K562 (cell line): ENCODE measurements at regions not wholly inside any gene's neighbourhood (a gene's known extent, or its start where the extent isn't known, plus 50 kb on each side); places are given as distances from the start of the nearest gene placed in this dataset.

ENCODE experiments used
- ATAC-seq: fragments of 200-7000 bp; cut with Tn5 transposase; 3 replicates; pipeline ENCODE4 v1.9.1; 2020; ENCODE audit warnings: moderate library complexity
- BruUV-seq: library from RNA; stranded (reverse); fragments of 400-500 nt; replicated peaks from 2 replicates; lab custom pipeline; 2021; lab: Mats Ljungman, UMichigan
- CTCF ChIA-PET: fragments of 300-600 bp; formaldehyde crosslinking; extraction: SDS; loops from one replicate; lab custom pipeline; 2021; ENCODE audit warnings: low intra/inter-chr PET ratio; lab: Yijun Ruan, JAX
- POLR2A ChIA-PET: fragments of 300-600, 350-650 bp; sonication (Branson Sonifier 250); formaldehyde crosslinking; extraction: SDS; loops from one replicate; lab custom pipeline; 2021; ENCODE audit warnings: antibody characterized with exemption, inconsistent platforms; lab: Yijun Ruan, JAX
- DNase-seq, 4 experiments: peaks; one replicate each; pipeline versions ENCODE4 v3.0.0 to v3.0.0-alpha.2; 2011 to 2018; ENCODE audit warnings: low spot score in 3 of 4, mixed read lengths in 3 of 4; ENCODE audit errors: extremely low read depth in 1 of 4
- FAIRE-seq: peaks from 2 replicates; lab custom pipeline; 2011; peaks lifted over from hg19 to GRCh38; lab: Jason Lieb, UNC
- H2AFZ ChIP-seq: 2 replicates; pipeline ENCODE4 v1.6.0; 2011; ENCODE audit warnings: low read depth, low read length, control low read depth, inconsistent platforms
- H3K27ac ChIP-seq: fragments of 200-600 bp; 3 replicates; pipeline ENCODE4 v1.8.0; 2011; ENCODE audit warnings: low read depth, mild to moderate bottlenecking, control low read depth, inconsistent platforms, low read length, moderate library complexity, mixed read lengths; ENCODE audit errors: extremely low read depth
- H3K27me3 ChIP-seq, 2 experiments: fragments of 300-600 bp in 1 of 2; 2 replicates in 1 of 2; 3 replicates in 1 of 2; pipeline versions ENCODE4 v1.6.0 to v1.8.0; 2011; ENCODE audit warnings: inconsistent platforms in 2 of 2, low read length in 2 of 2, mild to moderate bottlenecking in 1 of 2, mixed read lengths in 1 of 2, moderate library complexity in 1 of 2; ENCODE audit not compliant: control insufficient read depth in 2 of 2, insufficient read depth in 2 of 2
- H3K36me3 ChIP-seq: fragments of 300-600 bp; 3 replicates; pipeline ENCODE4 v1.8.0; 2011; ENCODE audit warnings: mild to moderate bottlenecking, low read length, inconsistent platforms; ENCODE audit not compliant: control insufficient read depth, insufficient read depth
- H3K4me1 ChIP-seq, 2 experiments: fragments of 200-600 bp in 1 of 2; replicated peaks in 1 of 2; 2 replicates in 1 of 2; 3 replicates in 1 of 2; pipeline versions ENCODE4 v1.5.1 to v1.8.0; 2011; ENCODE audit warnings: inconsistent platforms in 2 of 2, low read length in 2 of 2, mild to moderate bottlenecking in 1 of 2, mixed read lengths in 1 of 2, moderate library complexity in 1 of 2; ENCODE audit not compliant: control insufficient read depth in 2 of 2, insufficient read depth in 2 of 2
- H3K4me2 ChIP-seq: 2 replicates; pipeline ENCODE4 v1.6.1; 2011; ENCODE audit warnings: low read length, control low read depth, inconsistent platforms, mixed read lengths; ENCODE audit not compliant: insufficient read depth
- H3K4me3 ChIP-seq: fragments of 200-600 bp; sonication (generic), shearing (Covaris generic); 2 replicates; pipeline ENCODE4 v1.5.1; 2016; ENCODE audit warnings: control low read depth, inconsistent platforms
- H3K79me2 ChIP-seq: fragments of 200-600 bp; 3 replicates; pipeline ENCODE4 v1.8.0; 2011; ENCODE audit warnings: low read length, inconsistent platforms; ENCODE audit not compliant: control insufficient read depth, insufficient read depth
- H3K9ac ChIP-seq, 2 experiments: 2 replicates each; pipeline versions ENCODE4 v1.6.0 to v1.6.1; 2011; ENCODE audit warnings: low read depth in 2 of 2, low read length in 2 of 2, control low read depth in 1 of 2, inconsistent platforms in 1 of 2, mild to moderate bottlenecking in 1 of 2, mixed read lengths in 1 of 2; ENCODE audit not compliant: insufficient read depth in 1 of 2
- H3K9me1 ChIP-seq: one replicate; pipeline ENCODE4 v1.6.0; 2011; ENCODE audit warnings: inconsistent platforms, mild to moderate bottlenecking, low read length, moderate library complexity; ENCODE audit not compliant: control insufficient read depth, insufficient read depth
- H3K9me3 ChIP-seq: replicated peaks from 2 replicates; pipeline ENCODE4 v1.5.1; 2011; ENCODE audit warnings: low read depth, low read length, inconsistent platforms; ENCODE audit not compliant: control insufficient read depth, insufficient read depth
- H4K20me1 ChIP-seq: replicated peaks from 2 replicates; pipeline ENCODE4 v1.6.1; 2011; ENCODE audit warnings: low read length, inconsistent platforms, mixed read lengths; ENCODE audit not compliant: control insufficient read depth, insufficient read depth
- CEBPG ChIP-seq, 3 experiments: fragments of 200-800 bp in 1 of 3; sonication (Bioruptor generic) in 1 of 3; sonication (generic) in 1 of 3; formaldehyde crosslinking in 1 of 3; IDR thresholded peaks in 2 of 3; conservative IDR thresholded peaks in 1 of 3; 2 replicates each; pipeline versions ENCODE4 v1.6.1 to v1.8.0; 2016 to 2022; ENCODE audit warnings: missing compliant biosample characterization in 2 of 3, missing genetic modification characterization in 2 of 3, mild to moderate bottlenecking in 1 of 3, missing genetic modification reagents in 1 of 3
- CHD1 ChIP-seq: fragments of 200-600 bp; sonication (generic); IDR thresholded peaks from one replicate; pipeline ENCODE4 v1.6.1; 2012; ENCODE audit warnings: mild to moderate bottlenecking, moderate library complexity, low read length, inconsistent platforms
- HOXB6 ChIP-seq: fragments of 250-450 bp; sonication (Bioruptor Pico); IDR thresholded peaks from 2 replicates; pipeline ENCODE4 v1.5.1; 2022; ENCODE audit warnings: mild to moderate bottlenecking, borderline replicate concordance
- NFE2 ChIP-seq: IDR thresholded peaks from 2 replicates; pipeline ENCODE4 v1.6.1; 2014; ENCODE audit warnings: antibody characterized with exemption, low read depth
- NUFIP1 ChIP-seq: fragments of 450-650 bp; IDR thresholded peaks from 2 replicates; pipeline ENCODE4 v1.6.1; 2018; ENCODE audit not compliant: partially characterized antibody
- WHSC1 ChIP-seq: IDR thresholded peaks from one replicate; pipeline ENCODE4 v1.6.1; 2012; ENCODE audit warnings: low read length, control low read depth, inconsistent platforms
- ZNF133 ChIP-seq: fragments of 250-450 bp; sonication (Bioruptor Pico); IDR thresholded peaks from 2 replicates; pipeline ENCODE4 v1.4.0; 2020; ENCODE audit warnings: mild to moderate bottlenecking
- ZNF217 ChIP-seq: sonication (generic); formaldehyde crosslinking; IDR thresholded peaks from 2 replicates; pipeline ENCODE4 v1.8.0; 2022; ENCODE audit warnings: mild to moderate bottlenecking, missing genetic modification reagents
- ZNF551 ChIP-seq: fragments of 250-450 bp; sonication (Bioruptor Pico); IDR thresholded peaks from 2 replicates; pipeline ENCODE4 v1.5.0; 2021; ENCODE audit warnings: mild to moderate bottlenecking, moderate library complexity
- ZNF696 ChIP-seq: fragments of 250-450 bp; sonication (Bioruptor Pico); conservative IDR thresholded peaks from 2 replicates; pipeline ENCODE4 v1.4.0; 2020; ENCODE audit warnings: mild to moderate bottlenecking, moderate library complexity
- WGBS: fragments of 100-300 bp; shearing (Covaris generic); methylation state at CpG from one replicate; pipeline ENCODE4 v1.1.6; 2016; ENCODE audit warnings: low coverage, mixed read lengths; ENCODE audit not compliant: insufficient coverage; ENCODE audit errors: missing lambda C conversion rate; 5-methylcytosine and 5-hydroxymethylcytosine counted together
- in situ Hi-C: fragments of 300-500 bp; cut with MboI; formaldehyde crosslinking; loops from 4 replicates; pipeline ENCODE4 v1.15.0; 2018; ENCODE audit warnings: inconsistent platforms, mixed read lengths
- intact Hi-C: fragments of 100-400 bp; cut with micrococcal nuclease; formaldehyde crosslinking; loops from 2 replicates; pipeline ENCODE4 v1.14.2; 2022
- TF ChIP-seq, protein P1 (sequence below), 2 experiments: fragments of 150-350 bp in 1 of 2; IDR thresholded peaks; 2 replicates each; pipeline ENCODE4 v1.6.1; 2012 to 2016; ENCODE audit warnings: low read depth in 2 of 2, low read length in 2 of 2, mild to moderate bottlenecking in 1 of 2, moderate library complexity in 1 of 2
- TF ChIP-seq, protein P2 (sequence below), 3 experiments: fragments of 200-800 bp in 1 of 3; fragments of 250-450 bp in 1 of 3; fragments of 450-650 bp in 1 of 3; sonication (Bioruptor Pico) in 1 of 3; sonication (Bioruptor generic) in 1 of 3; formaldehyde crosslinking in 1 of 3; IDR thresholded peaks; 2 replicates each; pipeline versions ENCODE4 v1.6.1 to v1.8.0; 2016 to 2022; ENCODE audit warnings: mild to moderate bottlenecking in 2 of 3, missing genetic modification characterization in 2 of 3, missing compliant biosample characterization in 1 of 3, moderate library complexity in 1 of 3
- TF ChIP-seq, protein P3 (sequence below): IDR thresholded peaks from 2 replicates; pipeline ENCODE4 v1.6.1; 2012; ENCODE audit warnings: low read depth, low read length, improper control_type of control experiment, borderline replicate concordance

DNA sequence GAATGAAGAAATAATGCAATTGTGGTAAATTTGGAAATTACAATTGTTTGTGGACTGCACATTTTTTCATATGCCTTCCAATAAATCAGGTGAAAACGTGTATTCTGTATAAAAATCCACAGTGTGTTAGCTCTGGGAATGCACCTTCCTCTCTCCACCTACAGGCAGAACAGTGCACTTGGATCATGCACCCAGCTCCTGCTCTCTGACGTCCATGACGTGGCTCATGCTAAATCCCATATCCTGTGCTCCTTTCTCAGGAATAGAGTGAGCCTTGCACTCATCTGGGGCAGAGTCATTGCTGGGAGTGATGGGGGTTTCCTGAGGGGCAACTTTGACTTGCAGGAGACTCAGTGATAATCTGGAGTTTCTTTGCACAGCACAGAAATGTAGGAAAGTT is 1282.1 kb downstream of the TMEM121 start:
- CTCF ChIA-PET: no interaction called here
- H3K9me3 ChIP-seq: no peaks in the 10 kb centered on the region; the same call in 1 of the 2 replicates
- no peak overlapping the region for H2AFZ ChIP-seq
- H3K36me3 ChIP-seq: no peaks in the 10 kb centered on the region
- H3K9ac ChIP-seq: no peak overlapping the region
- FAIRE-seq (no peak), ATAC-seq (no peak), DNase-seq (no peak)
- in situ Hi-C loops (no loop called here), intact Hi-C loops (no loop called here)
- H3K4me2 ChIP-seq: no peak overlapping the region
- 0% methylated on average over 3 of the region's 3 CpGs for WGBS
- no TSS peak for BruUV-seq
- H3K4me3 ChIP-seq: no peak overlapping the region
- no peaks in the 10 kb centered on the region for H3K27me3 ChIP-seq
- POLR2A ChIA-PET: no interaction called here
- no peaks in the 10 kb centered on the region for H3K9me1 ChIP-seq
- no peaks in the 10 kb centered on the region for H4K20me1 ChIP-seq
- no peak overlapping the region for H3K27ac ChIP-seq
- no peaks in the 10 kb centered on the region for H3K4me1 ChIP-seq
- no peaks in the 10 kb centered on the region for H3K79me2 ChIP-seq
- no peak for TF ChIP-seq HOXB6
- no peak for TF ChIP-seq WHSC1
- TF ChIP-seq ZNF696 (CRISPR knock-in tag): no peak
- TF ChIP-seq, protein P1, sequence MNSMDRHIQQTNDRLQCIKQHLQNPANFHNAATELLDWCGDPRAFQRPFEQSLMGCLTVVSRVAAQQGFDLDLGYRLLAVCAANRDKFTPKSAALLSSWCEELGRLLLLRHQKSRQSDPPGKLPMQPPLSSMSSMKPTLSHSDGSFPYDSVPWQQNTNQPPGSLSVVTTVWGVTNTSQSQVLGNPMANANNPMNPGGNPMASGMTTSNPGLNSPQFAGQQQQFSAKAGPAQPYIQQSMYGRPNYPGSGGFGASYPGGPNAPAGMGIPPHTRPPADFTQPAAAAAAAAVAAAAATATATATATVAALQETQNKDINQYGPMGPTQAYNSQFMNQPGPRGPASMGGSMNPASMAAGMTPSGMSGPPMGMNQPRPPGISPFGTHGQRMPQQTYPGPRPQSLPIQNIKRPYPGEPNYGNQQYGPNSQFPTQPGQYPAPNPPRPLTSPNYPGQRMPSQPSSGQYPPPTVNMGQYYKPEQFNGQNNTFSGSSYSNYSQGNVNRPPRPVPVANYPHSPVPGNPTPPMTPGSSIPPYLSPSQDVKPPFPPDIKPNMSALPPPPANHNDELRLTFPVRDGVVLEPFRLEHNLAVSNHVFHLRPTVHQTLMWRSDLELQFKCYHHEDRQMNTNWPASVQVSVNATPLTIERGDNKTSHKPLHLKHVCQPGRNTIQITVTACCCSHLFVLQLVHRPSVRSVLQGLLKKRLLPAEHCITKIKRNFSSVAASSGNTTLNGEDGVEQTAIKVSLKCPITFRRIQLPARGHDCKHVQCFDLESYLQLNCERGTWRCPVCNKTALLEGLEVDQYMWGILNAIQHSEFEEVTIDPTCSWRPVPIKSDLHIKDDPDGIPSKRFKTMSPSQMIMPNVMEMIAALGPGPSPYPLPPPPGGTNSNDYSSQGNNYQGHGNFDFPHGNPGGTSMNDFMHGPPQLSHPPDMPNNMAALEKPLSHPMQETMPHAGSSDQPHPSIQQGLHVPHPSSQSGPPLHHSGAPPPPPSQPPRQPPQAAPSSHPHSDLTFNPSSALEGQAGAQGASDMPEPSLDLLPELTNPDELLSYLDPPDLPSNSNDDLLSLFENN (IDR thresholded peaks at IDR 0.05; ENCODE audit: low read depth in 2 of 2, low read length in 2 of 2): no peak
- TF ChIP-seq, protein P2, sequence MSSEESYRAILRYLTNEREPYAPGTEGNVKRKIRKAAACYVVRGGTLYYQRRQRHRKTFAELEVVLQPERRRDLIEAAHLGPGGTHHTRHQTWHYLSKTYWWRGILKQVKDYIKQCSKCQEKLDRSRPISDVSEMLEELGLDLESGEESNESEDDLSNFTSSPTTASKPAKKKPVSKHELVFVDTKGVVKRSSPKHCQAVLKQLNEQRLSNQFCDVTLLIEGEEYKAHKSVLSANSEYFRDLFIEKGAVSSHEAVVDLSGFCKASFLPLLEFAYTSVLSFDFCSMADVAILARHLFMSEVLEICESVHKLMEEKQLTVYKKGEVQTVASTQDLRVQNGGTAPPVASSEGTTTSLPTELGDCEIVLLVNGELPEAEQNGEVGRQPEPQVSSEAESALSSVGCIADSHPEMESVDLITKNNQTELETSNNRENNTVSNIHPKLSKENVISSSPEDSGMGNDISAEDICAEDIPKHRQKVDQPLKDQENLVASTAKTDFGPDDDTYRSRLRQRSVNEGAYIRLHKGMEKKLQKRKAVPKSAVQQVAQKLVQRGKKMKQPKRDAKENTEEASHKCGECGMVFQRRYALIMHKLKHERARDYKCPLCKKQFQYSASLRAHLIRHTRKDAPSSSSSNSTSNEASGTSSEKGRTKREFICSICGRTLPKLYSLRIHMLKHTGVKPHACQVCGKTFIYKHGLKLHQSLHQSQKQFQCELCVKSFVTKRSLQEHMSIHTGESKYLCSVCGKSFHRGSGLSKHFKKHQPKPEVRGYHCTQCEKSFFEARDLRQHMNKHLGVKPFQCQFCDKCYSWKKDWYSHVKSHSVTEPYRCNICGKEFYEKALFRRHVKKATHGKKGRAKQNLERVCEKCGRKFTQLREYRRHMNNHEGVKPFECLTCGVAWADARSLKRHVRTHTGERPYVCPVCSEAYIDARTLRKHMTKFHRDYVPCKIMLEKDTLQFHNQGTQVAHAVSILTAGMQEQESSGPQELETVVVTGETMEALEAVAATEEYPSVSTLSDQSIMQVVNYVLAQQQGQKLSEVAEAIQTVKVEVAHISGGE (CRISPR knock-in tag; IDR thresholded peaks at IDR 0.05): no peak
- TF ChIP-seq ZNF551 (CRISPR knock-in tag): no peak
- no peak for TF ChIP-seq NUFIP1
- no peak for TF ChIP-seq CHD1
- no peak for TF ChIP-seq NFE2
- no peak for TF ChIP-seq CEBPG (CRISPR knock-in tag; IDR thresholded peaks at IDR 0.05)
- no peak for TF ChIP-seq CEBPG (tag; conservative IDR thresholded peaks at IDR 0.05 in 1 of 2, IDR thresholded peaks at IDR 0.05 in 1 of 2)
- TF ChIP-seq, protein P3, sequence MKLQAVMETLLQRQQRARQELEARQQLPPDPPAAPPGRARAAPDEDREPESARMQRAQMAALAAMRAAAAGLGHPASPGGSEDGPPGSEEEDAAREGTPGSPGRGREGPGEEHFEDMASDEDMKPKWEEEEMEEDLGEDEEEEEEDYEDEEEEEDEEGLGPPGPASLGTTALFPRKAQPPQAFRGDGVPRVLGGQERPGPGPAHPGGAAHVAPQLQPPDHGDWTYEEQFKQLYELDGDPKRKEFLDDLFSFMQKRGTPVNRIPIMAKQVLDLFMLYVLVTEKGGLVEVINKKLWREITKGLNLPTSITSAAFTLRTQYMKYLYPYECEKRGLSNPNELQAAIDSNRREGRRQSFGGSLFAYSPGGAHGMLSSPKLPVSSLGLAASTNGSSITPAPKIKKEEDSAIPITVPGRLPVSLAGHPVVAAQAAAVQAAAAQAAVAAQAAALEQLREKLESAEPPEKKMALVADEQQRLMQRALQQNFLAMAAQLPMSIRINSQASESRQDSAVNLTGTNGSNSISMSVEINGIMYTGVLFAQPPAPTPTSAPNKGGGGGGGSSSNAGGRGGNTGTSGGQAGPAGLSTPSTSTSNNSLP: no peak
- TF ChIP-seq ZNF133 (CRISPR knock-in tag): no peak
- no peak for TF ChIP-seq ZNF217
